Retinal pigment epithelial cell (primary cell): ENCODE measurements at regions not wholly inside any gene's neighbourhood (a gene's known extent, or its start where the extent isn't known, plus 50 kb on each side); places are given as distances from the start of the nearest gene placed in this dataset.

Source experiments
- DNase-seq: peaks from one replicate; pipeline ENCODE4 v3.0.0-alpha.2; 2010; ENCODE audit warnings: low read depth
- H3K4me3 ChIP-seq: 2 replicates; pipeline ENCODE4 v1.5.1; 2011; ENCODE audit warnings: mild to moderate bottlenecking, low read length, control low read depth, moderate library complexity
- CTCF ChIP-seq: conservative IDR thresholded peaks from 2 replicates; pipeline ENCODE4 v1.5.1; 2011; ENCODE audit warnings: low read depth, low read length, control low read depth, inconsistent platforms

- TF ChIP-seq CTCF = no peak
- no peak overlapping the region for H3K4me3 ChIP-seq
- no peak for DNase-seq
Observed at GRCh38 chr20:48057251-48057650, 272.0 kb upstream of the SULF2 start.

DNA sequence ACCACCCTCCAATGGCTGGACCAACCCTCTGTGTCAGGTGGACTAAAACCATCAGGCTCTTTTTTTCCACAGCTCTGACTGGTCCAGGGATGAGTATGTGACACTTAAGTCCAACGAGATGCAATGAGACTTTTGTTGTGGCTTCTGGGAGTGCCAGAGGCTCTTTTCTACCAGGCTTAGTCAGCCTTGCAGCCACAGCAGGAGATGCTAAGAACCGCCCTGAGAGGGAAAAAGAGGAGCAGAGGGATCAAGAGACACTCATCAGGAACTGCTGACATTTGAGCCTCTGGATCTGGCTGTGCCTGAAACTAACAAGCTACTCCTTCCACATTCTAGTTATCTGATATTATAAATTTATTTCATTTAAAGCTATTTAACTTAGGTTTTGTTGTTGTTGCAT is 270.9 kb upstream of the SULF2 start:
- DNase-seq = no peak
- no peak for TF ChIP-seq CTCF
- no peak overlapping the region for H3K4me3 ChIP-seq

GRCh38 chr20:48054051-48054450 is 268.8 kb upstream of the SULF2 start:
- DNase-seq = no peak
- TF ChIP-seq CTCF = no peak
- H3K4me3 ChIP-seq = no peak overlapping the region

- no peak for DNase-seq
- H3K4me3 ChIP-seq = no peak overlapping the region
- TF ChIP-seq CTCF = no peak
Observed at GRCh38 chr20:48052475-48052835, 267.2 kb upstream of the SULF2 start.

DNA sequence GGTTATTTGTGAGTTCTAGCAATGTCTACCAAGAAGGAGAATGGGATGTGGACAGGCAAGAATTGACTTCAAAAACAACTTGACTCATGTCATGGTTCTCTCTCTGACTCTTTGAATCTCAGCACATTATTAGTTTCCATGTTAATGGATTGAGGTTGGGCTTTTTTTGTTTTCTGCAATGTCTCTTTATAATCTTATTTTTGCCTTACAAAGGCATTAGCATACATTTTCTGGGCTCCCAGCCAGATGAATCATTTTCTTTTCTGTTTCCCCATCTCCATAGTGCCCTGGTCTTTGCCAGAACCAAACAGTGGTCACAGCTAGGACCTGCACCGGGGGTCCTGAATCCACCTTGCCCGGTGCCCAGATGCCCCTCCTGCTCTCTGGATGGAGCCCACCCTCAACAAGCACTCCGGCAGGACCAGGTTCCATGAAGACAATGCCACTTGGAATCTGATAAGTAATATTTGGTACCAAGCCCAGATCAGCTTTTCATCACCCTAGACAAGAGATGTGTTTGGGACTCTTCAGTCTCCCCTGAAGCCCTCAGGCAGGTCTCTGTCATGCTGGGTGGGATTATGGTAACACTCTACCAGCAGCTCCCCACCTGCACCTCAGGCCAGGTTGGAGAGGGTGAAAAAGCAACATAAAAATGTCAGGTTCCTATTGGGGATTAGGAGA is 266.7 kb upstream of the SULF2 start:
- peak; percentile 81 for DNase-seq
- no peak for TF ChIP-seq CTCF
- no peak overlapping the region for H3K4me3 ChIP-seq

DNA sequence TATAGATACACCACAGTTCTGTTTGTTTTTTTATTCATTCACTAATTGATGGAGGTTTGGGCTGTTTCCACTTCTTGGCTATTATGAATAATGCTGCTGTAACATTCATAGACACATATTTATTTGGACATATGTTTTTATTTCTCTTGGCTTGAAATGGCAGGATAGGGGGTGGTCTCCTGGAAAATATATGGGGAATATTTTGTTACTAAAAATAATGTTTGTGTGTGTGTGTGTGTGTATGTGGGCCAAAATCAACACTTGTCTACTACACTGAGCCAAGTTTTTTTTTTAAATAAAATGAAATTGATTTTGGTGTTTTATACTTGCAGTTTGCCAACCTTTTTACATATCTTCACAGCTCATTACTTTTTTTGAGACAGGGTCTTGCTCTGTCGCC is 264.4 kb upstream of the SULF2 start:
- no peak overlapping the region for H3K4me3 ChIP-seq
- DNase-seq = no peak
- no peak for TF ChIP-seq CTCF

GRCh38 chr20:48049171-48049570 is 263.9 kb upstream of the SULF2 start:
- no peak for TF ChIP-seq CTCF
- no peak for DNase-seq
- H3K4me3 ChIP-seq = no peak overlapping the region
